Activated T-cell treated with anti-CD3 and anti-CD28 coated beads, Interleukin-2, amount 50 U/mL, for 48 hours (primary cell): ENCODE measurements at regions not wholly inside any gene's neighbourhood (a gene's known extent, or its start where the extent isn't known, plus 50 kb on each side); places are given as distances from the start of the nearest gene placed in this dataset.
"Not testable (repeated sequence)": the region's sequence is repeated elsewhere in the genome, so short reads cannot be mapped to it uniquely, and the experiment has no call there.

ENCODE experiments used
- DNase-seq, 2 experiments: peaks; one replicate each; pipeline ENCODE4 v3.0.0-alpha.2; 2020

DNA sequence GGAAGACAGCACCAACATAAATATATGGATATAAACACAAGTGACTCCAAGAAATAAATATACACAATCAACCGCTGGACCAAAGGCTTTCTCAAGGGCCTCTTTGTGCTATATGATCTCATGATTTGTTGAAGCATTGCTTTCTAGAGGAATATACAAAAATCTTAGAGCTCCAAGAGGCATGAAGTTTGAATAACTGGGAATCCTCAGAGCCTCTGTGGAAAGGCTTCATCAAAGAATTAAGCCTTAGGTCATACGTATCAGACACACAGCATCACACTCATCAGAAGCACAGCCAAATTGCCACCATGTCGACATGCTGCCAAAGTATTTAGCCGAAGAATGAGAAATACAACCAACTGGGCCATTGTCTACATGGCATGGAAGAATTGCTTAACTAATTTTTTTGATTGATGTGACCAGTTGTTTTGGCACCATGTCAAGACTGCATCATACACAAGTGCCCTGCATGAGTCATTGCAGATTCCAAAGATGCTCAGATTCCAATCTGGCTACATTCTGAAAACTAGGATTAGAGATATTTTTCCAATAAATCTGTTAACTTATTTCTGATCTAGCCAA lies 860.6 kb upstream of the ZEB2 start:
- DNase-seq, result no peak

DNA sequence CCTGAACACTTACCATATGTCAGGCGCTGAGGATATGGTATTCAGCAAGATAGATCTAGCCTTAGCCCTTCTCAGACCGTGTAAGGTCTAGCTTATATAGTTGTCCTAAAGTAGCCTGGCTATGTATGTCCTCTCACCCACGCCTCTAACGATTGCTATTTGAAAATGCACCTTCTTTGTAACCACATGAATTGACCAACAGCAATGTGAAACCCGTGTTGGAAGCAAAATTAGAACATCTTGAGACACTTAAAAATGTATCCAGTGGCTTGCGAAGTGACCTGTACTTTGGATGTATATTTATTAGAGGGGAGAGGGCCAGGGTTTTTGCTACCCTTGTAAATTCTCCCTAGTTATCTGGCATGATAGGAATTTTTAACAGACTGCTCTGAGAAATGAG lies 860.0 kb upstream of the ZEB2 start:
- DNase-seq, result no peak

DNA sequence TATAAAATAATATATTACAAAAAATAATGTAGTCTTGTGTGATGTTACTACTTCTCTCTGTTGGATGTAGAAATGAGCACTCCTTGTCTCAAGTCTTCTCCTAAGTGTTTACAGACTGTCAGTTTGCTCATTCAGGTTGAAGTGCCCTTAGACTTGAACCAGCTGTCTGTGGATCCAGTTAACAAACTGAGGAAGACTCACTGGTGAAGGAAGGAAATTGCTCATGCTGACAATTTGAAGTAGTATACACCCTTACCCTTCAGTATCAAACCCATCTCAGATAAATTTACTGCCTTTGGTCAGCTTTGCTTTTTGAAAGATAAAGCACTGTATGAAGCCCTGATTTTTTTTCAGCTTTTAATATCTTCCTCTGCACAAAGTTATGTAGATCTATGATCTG lies 854.2 kb upstream of the ZEB2 start:
- DNase-seq, result no peak

DNA sequence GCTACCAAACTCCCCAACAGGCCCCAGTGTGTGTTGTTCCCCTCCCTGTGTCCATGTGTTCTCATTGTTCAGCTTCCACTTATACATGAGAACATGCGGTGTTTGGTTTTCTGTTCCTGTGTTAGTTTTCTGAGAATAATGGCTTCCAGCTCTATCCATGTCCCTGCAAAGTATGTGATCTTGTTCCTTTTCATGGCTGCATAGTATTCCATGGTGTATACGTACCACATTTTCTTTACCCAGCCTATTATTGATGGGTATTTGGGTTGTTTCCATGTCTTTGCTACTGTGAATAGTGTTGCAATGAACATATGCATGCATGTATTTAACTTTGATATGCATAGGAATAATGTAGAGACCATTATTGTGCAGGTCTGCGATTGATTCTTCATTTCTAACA lies 847.4 kb upstream of the ZEB2 start:
- not testable (repeated sequence) for DNase-seq

DNA sequence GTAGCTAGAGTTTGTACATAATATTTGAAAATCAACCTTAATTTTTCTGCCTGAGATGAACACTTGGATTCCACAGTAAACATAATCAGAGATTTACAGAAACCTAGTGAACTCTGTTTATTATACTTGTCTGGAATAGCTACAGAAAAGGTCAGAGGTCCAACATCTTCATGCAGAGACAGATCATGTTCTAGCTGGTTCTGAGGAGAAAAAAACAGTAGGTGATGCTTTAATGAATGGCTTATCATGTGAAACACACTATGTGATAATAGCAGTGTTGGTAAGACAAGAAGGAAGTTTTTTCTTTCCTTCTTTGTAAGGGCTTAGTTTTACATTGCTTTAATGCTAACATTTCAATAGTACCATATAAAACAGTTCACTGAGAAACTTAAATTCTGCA lies 846.4 kb upstream of the ZEB2 start:
- DNase-seq, result no peak

DNA sequence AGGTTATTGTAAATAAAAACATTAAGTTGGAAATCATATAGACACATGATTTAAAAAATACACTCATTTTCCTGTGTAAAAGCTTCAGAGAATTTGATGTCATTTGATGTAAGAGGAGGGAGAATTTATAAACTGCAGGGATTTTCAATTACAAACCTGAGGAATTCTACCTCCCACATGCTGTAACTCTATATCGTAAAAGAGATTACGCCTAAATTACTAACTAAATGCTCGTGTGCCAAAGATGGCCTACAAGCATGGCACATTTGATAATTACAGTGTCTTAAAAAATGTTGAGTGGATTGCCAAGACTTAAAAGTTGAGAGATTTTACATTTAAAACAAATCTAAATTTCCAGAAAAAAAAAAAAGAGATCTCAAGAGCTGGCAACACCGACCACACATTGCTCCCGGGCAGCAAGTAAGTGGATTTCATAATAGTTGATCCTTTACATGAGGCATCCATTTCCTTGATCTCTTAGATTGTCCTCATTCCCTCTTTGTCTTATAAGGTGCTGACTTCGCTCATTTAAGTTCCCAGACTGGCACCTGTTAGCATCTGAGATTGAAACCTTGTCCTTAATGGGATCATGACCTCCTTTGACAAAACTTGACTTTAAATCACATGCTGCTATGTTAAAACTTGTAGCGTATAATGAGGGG lies 840.3 kb upstream of the ZEB2 start:
- DNase-seq, result no peak

DNA sequence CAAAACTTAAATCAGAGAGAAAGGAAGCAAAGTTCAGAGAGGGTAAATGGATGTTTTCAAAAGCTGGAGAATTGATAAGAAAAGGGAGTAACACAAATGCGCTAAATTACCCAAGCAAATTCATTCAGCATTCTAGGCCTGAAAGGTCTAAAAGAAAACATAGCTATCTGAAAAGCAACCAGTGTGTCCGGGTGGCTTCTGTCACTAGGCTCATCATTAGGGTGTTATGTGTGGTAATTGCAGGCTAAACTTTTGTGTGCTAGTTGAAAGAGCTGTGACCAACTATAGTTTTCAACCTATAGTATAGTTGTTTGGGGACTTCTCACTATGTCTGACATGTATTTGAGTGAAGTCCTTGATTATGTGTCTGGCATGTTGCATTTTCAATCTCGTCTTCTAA lies 839.6 kb upstream of the ZEB2 start:
- no peak for DNase-seq

DNA sequence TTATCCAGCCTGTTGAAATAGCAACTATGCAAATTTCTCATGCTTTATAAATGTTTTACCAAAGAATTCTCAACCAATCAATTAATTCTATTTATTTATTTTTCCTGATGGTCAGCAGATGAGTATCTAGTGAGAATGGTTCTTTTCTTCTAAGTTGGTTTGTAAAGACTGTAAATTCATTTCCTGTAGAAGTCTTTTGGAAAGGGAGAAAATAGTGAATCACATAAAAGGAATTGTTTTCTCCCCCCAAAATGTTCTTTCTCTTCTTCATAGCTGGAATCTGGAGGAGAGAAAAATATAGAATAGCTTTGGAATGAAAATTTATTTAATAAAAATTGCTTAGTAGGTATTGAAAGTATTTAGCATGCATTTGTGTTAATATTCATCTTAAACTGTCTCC lies 836.1 kb upstream of the ZEB2 start:
- no peak for DNase-seq

DNA sequence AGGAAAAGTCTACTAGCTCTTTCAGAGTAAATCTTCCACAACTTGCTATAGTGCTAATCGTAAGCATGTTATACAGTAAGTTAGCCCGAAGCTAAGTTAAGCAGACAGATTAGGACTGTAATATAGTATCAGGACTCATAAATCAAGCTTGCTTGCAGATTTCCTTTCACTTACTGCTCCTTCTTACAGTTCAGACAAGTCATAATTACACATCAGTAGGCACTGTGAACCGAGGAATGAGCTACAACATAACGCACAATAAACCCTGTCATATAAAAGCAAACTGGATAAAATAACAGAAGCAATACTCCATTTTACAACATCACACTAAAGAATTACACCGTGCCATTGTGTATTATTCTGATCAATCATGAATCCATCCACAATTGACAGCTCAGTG lies 832.6 kb upstream of the ZEB2 start:
- no peak for DNase-seq

DNA sequence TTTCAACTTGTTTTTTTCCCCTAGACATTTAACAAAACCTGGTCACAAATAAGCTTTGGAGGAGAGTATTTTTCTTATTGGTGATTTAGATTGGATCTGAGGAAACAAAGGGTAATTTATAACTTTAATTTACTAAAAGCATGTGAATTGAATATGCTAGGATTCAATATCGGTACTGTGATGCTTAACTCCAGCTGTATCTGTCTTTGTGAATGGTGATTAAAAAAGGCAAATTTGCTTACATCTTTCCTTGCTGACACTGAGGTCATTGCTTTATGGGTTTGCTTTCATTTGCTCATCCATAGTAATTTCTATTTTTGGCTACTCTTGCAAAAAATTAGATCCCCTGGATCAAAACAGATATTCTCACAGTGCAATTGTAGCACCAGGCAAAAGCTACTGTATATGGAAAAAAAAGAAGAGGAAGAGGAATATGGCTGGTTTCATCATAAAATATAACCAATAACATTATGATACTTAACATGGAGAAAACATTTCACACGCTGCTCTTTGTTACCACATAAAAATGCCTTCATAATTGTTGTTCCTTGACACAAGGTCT lies 832.0 kb upstream of the ZEB2 start:
- no peak for DNase-seq

DNA sequence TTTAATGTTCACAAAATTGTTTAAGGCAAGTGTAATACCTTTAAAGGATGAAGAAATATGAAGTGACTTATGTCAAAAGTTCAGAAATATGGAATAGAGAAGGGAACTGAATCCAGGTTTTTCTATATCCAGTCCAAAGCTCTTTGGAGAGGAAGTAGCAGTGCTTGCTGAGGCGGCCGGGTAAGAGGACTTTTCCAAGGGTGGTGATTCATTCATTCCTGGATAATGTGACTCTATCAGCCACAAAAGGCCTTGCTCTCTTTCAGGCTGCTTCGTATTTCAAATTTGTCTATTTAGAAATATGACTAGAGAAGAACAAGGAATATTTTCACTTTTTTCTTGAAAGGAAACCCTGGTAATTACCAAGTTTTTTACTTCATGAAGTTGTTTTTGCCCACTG lies 830.1 kb upstream of the ZEB2 start:
- DNase-seq, result no peak

DNA sequence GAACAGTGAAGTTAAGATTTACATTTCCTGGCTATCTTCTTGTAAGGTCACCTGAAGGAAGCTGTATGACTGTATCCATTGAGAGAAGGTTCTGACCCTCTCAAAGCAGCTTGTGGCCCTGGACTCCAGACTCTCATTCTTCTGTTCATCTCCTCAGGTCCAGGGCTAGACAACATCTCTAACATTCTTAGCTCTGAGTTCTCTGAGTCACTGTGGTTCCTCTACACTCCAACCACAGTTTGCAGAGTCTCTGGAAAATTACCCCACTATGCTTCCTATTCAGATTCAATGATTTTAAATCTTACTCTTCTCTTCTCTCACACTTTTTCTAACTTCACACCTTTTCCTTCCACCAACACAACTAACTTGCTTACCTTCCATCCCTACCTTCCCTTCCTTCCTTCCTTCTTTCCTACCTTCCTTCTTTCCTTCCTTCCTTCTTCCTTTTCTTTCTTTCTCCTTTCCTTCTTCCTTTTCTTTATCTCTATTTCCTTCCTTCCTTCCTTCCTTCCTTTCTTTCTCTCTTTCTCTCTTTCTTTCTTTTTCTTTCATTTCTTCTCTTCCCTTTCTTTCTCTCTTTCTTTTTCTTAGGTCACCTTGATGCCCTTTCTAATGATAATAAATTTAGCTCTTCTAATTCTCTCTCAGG lies 824.3 kb upstream of the ZEB2 start:
- DNase-seq, result no peak

DNA sequence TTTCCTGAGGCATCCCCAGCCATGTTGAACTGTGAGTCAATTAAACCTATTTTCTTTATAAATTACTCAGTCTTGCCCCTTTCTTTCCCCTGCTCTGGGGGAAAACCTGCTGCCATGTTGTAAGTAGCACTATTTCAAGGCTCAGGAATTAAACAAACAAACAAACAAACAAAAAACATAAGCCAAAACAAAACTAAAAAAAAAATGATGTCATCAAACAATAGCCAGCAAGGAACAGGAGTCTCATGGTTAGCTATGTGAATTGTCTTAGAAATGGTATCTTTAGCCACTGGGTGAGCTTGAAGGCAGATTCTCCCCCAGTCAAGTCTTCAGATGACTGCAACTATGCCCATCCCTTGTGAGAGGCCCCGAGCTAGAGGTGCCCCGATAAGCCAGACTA lies 823.4 kb upstream of the ZEB2 start:
- DNase-seq, result no peak

DNA sequence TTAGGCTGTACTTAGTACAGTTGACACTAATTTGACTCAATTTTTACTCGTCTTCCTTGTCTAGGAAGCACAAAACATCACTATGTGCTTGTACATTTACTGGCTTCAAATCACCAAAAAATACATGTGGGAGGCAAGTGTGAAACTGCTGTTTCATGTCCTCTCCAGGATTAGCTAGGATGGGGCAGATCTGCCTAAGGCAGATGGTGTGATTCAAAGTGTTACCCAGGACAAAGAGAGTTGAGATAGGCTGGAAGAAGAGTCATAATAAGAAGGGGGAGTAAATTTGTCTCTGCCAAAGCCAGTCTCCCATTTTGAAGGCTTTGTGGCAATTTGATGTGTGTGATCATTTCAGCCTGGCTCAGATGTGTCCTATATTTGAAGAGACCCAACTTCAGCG lies 821.6 kb upstream of the ZEB2 start:
- no peak for DNase-seq

DNA sequence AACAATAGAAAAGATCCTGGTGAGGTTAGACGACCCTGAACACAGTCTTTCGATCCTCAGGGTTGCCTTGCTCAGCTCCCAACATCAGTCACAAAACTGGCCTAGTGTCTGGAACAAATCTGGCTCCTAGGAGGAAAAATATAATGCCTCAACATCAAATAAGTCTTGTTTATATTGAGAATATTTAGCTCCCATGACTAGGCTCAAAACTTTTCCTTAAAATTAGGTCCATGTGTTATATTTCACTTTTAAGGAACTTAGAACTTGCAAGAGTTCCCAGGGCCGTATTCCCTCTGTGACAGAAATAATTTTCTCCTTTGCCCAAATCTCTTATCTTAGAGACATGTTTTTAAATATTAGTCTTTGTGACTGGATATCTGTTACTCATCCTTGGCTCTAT lies 819.7 kb upstream of the ZEB2 start:
- DNase-seq, result no peak

DNA sequence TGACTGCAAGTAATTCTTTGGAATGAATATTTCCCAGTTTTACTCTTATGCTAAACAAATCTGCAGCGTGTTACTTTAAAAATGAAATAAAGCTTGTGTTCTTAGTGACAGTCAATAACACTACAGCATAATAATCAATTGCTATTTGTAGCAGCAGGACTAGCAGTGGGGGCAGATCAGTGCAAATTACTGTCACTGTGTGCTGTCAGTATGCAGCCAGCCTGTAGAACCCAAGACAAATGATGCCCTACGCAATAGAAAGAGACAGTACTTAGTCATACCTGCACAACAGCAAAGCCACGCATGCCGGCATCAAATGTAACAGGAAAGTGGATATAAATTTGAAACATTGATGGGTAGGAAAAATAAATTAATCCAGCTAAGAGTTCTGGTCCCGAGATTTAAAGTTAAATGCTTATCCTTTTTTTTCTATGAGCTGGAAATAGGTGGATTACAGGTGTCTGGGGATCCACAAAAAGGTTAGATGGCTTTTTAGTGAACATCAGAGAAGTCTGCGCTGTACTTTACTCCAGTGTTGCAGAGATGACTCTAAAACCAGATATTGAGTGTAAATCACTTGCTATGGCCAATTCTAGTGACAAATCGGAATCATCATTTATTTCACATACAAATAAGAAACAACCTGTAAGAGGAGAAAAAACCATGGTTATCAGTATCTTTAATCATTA lies 812.4 kb upstream of the ZEB2 start:
- no peak for DNase-seq

DNA sequence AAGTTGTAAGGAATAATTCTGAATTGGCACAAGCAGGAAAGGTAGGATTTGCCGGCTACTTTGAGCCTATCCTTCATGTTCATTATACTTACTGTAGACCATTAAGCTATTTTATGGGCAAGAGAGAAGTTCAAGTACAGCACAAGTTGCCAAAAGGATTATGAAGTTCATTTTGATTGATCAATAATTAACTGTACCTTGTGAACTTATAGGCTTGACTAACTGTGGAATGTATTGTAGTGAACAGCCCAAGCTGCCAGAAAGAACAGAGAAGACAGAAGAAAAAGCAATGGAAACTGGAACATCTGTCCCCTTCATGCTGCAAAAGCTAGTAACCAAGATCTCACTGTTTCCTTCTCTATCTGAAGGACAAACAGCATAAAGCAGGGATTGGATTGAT lies 810.1 kb upstream of the ZEB2 start:
- DNase-seq, result no peak

DNA sequence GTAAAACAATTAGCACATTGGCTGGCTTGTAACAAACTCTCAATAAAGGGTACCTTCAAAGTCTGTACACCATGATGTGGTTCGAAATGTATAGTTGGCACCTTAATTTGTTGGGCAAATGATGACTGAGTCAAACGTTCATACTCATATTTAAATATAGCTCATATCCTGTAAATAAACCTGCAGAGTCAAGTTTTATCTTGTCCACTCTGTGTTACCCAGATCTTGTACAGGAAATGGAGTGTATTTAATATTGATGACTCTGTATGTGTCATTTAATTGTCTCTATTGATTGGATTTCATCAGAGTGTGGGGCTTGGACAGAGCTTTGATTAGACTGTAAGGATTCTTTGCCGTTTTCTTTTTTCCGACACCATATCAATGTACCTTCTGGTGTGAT lies 805.6 kb upstream of the ZEB2 start:
- DNase-seq, result no peak

DNA sequence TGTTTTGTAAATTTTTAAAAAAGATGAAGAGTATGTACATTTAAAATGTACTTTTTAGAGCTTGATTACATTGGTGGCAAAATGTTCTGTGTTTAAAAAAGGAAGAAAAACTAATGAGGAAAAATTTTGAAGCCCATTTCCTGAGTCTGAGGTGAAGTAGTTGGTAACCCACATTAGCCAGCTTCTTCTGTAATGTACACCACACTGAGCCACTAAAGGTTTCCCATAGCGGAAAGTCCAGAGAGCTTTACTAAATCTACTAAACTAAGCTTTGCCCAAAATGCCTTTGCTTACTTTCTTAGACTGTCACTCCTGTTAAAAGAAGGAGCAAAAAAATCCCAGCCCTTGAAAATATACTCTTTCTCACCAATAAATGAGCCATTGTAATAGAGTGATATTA lies 804.8 kb upstream of the ZEB2 start:
- DNase-seq, result no peak

DNA sequence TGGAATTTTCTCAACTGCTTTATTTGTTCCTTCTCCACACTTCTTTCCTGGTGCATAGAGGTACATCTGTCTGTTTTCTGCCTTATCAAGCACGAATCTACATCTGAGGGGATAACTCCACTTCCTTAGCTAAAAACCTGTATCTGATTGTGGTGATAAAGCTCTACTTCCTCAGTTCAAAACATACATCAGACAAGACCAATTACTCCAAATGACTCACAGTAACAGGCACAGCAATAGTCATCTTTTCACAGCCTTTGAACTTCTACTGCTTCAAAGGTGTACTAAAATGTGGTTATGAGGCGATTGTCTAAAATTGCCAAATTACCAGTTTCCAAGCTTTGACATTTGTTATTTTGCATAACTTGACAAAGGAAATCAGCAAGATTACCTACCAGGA lies 803.6 kb upstream of the ZEB2 start:
- no peak for DNase-seq

DNA sequence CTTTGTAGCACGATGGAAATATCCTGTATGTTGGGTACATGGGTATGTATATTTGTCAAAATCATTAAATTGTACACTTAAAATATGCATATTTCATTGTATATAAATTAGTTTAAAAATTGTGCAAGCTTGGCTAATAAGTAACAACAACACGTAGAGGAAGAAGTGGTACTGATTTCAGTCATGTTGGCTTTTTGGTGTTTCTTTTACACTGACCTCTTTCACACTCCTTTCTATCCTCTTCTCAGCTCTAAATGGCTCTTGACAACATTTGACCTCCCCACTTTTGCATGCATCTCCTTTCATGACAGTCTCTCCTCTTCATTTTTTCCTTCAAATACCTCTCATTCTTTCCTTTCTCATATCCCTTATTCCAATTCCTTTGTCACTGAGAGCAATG lies 801.4 kb upstream of the ZEB2 start:
- no peak for DNase-seq

DNA sequence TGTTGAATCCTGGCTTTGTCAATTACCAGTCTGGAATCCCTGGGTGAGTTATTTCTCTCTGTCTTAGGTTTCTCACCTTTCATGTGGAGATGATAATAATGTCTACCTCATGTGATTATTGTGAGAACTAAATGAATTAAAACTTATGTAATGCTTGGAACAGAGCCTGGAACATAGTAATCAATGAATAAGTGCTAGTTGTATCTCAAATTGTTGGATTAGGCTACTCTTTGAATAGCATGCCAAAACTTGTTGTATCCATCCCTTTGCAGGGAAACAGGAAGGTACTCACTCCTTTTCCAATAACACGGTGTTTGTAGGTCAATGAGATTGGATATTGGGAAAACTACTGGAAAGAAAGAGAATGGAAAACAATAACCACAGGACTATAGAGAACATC lies 796.6 kb upstream of the ZEB2 start:
- DNase-seq, result no peak

DNA sequence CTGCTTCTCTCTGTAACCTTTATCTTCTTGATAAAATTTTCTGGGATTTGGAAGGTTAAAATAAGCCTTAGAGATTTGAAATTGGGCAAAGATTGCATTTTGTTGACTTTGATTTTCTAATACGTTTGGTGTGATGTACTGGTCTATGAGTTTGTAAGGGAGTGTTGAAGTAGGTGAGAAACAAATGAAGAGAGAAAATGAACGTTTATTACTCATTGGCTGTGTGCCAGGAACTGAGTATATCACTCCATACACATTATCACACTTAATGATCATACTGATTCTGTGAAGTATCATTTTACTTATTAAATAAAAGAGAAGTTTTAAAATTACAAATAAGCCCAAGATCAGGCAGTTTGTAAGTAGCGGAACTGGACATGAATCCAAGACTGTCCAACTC lies 795.1 kb upstream of the ZEB2 start:
- DNase-seq, result no peak

DNA sequence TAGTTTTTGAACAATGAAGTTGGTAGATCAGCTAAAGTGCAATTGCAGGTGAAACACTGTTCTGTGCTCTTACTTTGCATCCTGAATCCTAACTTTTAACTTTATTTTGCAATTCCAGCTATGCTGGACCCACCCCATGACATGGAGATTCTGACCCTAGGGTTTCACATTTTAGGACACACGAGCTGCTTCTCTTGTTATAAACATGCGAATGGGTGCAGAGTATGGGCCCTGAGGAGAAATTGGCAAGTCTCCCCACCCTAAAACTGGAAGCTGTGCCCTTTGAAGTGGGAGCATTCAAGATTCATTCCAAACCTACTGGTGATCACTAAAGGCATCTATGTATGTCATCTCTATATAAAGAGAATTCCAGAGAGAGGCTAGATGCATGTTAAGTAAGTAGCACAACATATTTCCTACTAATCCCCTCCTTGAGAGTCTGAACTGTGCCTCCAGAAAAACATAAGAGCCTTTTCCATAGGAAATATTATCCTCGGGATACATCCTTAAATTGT lies 794.3 kb upstream of the ZEB2 start:
- no peak for DNase-seq
